Stimulated activated CD4-positive, alpha-beta T cell treated with anti-CD3 and anti-CD28 coated beads, Interleukin-4, amount 100 ng/mL, for 1 hour (primary cell): ENCODE measurements at regions not wholly inside any gene's neighbourhood (a gene's known extent, or its start where the extent isn't known, plus 50 kb on each side); places are given as distances from the start of the nearest gene placed in this dataset.
"Not testable (repeated sequence)": the region's sequence is repeated elsewhere in the genome, so short reads cannot be mapped to it uniquely, and the experiment has no call there.

Experiments
- DNase-seq: peaks from one replicate; pipeline ENCODE4 v3.0.0-alpha.2; 2020

GRCh38 chr3:187466306-187466705, 98.1 kb downstream of the RTP4 start:
- not testable (repeated sequence) for DNase-seq

- DNase-seq = no peak
Measured at GRCh38 chr3:187465503-187465902, 97.3 kb downstream of the RTP4 start.

- no peak for DNase-seq
Measured at GRCh38 chr3:187464682-187465081, 96.5 kb downstream of the RTP4 start.

- no peak for DNase-seq
Measured at GRCh38 chr3:187458921-187459320, 90.7 kb downstream of the RTP4 start.

- no peak for DNase-seq
Measured at GRCh38 chr3:187458383-187458782, 90.2 kb downstream of the RTP4 start.

DNA sequence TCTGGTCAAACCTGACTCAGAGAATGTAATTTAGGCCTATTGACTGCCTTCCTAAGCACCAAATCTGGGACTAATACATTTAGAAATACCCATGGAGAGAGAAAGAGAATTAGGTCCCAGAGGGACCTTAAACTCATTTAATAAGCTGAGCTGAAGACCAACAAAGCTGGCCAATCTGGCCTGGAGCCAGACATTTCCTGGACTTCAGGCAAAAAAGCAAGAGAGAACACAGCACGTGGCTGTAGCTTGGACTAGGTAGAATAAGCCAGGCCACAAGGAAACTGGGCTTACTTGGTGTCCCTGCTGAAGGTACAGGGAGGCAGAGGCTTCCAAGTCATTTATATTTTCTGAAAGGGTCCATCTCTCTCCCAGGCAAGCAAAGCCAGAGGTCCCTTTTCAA, 88.1 kb downstream of the RTP4 start:
- no peak for DNase-seq

DNA sequence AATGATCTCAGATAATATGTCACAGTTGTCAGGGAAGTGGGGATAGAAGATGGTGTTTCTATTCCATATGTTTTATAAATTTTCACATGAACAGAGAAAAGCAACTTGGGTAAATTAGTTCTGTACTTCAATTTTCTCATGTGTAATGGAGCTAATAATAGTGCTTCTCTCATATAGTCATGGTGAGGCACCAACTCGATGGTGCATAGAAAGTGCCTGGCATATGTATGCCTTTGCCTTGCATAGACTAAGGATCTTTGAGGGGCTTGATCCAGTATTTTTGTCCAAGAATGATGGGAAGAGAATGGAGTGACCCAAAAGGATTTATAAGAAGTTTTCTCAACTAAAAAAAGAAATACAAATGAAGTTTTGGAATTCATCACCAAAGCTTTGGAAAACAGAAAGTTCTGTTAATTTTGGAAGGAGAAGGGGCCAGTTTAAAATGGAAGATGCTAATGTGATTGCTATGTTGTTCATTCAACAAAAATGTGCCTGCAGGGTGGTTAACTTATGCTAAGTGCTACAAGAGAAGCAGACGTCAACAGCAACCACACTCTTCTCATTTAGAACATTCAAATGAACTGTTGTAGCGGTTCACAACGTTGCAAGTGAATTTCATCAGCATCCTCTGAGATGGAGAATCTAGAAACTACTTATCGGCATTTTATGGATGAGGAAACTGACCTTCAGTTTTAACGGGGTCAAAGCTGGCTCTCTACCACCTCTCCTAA, 86.1 kb downstream of the RTP4 start:
- DNase-seq = no peak

DNA sequence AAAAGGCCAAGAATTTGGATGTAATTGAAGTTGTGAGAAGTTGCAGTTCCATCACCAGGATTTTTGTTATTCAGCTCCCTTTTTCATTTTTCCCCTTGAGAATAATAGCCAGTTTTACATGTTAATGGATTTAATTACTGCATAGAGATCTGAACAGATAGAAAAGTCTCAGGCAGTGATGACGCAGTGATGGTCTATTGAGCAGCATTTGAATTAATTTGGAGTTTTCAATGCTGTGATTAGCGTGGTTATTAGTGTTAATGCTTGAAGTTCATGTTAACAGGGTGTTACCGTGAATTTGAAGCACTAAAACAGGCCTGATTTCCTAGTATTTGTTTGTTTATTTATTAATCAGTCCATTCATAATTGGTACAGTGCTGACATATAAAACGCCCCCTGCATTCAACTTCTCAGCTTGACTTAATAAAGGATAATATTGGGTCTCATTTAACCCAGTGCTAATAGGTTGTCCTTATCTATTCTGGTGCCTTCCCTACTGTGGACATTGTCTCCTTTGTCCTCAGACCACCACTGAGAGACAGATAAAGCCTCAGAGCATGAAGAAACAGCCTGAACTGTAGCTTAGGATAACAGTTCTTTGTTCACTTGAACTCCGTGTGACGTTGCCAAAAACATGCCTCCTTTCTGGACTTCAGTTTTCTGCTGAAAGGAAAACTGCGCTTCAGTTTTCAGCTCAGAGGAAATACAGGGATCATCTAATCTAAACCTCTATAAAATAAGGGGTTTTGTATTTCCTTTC, 82.4 kb downstream of the RTP4 start:
- DNase-seq = no peak

DNA sequence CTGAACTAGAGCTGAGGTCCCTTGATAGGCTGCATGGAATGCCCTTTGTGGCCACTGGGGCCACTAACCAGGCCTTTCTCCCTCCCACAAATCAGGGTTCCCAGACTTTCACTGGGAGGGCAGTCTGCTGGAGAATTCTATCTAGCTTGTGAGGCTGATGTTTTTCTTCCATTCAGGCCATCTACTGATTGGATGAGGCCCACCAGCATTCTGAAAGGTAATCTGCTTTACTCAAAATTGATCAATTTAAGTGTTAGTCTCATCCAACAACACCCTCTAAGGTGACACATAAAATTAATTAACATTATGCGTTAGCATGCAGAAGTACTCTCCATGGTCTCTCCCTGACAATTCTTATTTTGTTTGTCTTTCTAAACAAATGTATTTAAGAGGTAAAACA, 80.5 kb downstream of the RTP4 start:
- DNase-seq = no peak

GRCh38 chr3:187447737-187448136, 79.6 kb downstream of the RTP4 start:
- no peak for DNase-seq

DNA sequence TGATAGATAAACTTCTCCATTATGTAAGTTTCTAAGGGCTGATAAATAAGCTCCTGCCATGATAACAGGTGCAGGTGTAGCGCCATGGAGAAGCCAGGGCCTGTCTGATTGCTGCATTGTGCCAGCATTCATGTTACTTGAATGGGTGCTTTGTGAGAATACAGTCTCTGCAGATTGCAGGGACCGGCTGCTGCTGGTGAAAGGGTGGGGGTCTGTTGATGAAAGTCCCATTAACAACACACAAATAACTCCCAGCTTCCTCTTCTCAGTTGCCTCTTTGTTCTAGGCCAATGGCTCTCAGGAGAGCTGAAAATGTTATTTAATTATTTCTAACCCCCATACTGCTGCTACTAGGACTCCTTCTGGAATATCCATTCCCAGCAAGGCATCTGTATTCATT, 77.2 kb downstream of the RTP4 start:
- DNase-seq = no peak

DNA sequence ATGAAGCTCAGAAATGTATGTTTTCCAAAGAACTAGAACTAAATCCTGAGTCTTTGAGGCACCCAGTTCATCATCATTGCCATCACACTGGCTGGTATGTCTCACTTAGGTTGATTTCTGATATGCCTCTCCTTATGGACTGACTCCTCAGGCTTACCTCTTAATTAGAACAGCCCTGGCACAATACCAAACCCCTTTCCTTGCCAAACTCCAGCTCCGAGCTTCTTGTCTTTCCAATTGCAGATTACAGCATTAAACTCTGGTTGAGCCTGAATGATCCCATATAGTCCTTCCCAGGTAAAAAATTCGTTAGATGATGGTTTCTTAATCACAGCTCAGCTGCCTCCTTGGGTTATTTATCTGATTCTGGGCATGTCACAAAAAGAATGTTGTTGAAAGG, 66.3 kb downstream of the RTP4 start:
- no peak for DNase-seq

DNA sequence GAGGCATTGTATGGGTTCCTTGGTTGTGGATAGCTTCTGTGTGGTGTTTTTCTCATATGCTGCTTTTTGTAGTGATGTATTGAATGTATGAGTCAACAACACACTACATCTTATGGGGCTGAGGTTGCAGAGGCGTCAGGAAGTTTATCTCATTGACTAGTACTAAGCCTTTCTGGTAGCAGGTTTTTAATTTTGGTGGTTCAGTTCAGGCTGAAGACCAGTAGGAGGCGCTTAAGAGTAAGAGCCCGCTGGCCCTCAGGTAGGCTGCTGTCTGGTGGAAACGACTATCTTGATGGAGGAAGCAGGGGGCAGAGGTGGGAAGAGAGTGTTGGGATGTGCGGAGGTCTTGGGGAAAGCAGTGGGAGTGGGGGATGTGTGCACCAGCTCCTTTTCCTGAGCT, 62.4 kb downstream of the RTP4 start:
- DNase-seq = no peak
